Liver (tissue), 8 donors: ENCODE measurements at regions not wholly inside any gene's neighbourhood (a gene's known extent, or its start where the extent isn't known, plus 50 kb on each side); places are given as distances from the start of the nearest gene placed in this dataset.

Experiments used
- DNase-seq: peaks from one replicate; pipeline ENCODE4 v3.0.0-alpha.2; 2017; ENCODE audit warnings: low spot score
- H3K27ac ChIP-seq, 2 donors: one replicate each; pipeline ENCODE4 v1.7.0; 2013; ENCODE audit warnings: inconsistent platforms in 2 of 2, low read length in 2 of 2, control low read depth in 1 of 2, low read depth in 1 of 2, mild to moderate bottlenecking in 1 of 2
- H3K27me3 ChIP-seq, 4 donors: one replicate each; pipeline versions ENCODE4 v1.6.1 to v1.7.0; 2013; ENCODE audit warnings: low read length in 3 of 4, inconsistent platforms in 1 of 4, mild to moderate bottlenecking in 1 of 4, moderate library complexity in 1 of 4; ENCODE audit not compliant: control insufficient read depth in 4 of 4, insufficient read depth in 4 of 4
- H3K36me3 ChIP-seq, 4 donors: one replicate each; pipeline versions ENCODE4 v1.6.1 to v1.7.0; 2013; ENCODE audit warnings: low read length in 3 of 4, mild to moderate bottlenecking in 3 of 4, low read depth in 1 of 4, moderate library complexity in 1 of 4; ENCODE audit not compliant: control insufficient read depth in 4 of 4, insufficient read depth in 3 of 4
- H3K4me1 ChIP-seq, 4 donors: one replicate each; pipeline versions ENCODE4 v1.6.1 to v1.7.0; 2013; ENCODE audit warnings: low read length in 3 of 4, mild to moderate bottlenecking in 3 of 4, moderate library complexity in 1 of 4; ENCODE audit not compliant: control insufficient read depth in 4 of 4, insufficient read depth in 4 of 4
- H3K4me3 ChIP-seq, 3 donors: one replicate each; pipeline versions ENCODE4 v1.6.1 to v1.7.0; 2013; ENCODE audit warnings: low read length in 3 of 3, control low read depth in 1 of 3, low read depth in 1 of 3, mild to moderate bottlenecking in 1 of 3
- H3K9ac ChIP-seq, 2 donors: one replicate each; pipeline ENCODE4 v1.7.0; 2013; ENCODE audit warnings: low read length in 2 of 2, mild to moderate bottlenecking in 2 of 2, moderate library complexity in 2 of 2, control low read depth in 1 of 2, low read depth in 1 of 2
- H3K9me3 ChIP-seq, 4 donors: one replicate each; pipeline versions ENCODE4 v1.6.1 to v1.7.0; 2013; ENCODE audit warnings: low read length in 3 of 4; ENCODE audit not compliant: control insufficient read depth in 4 of 4
- ATF3 ChIP-seq: IDR thresholded peaks from 2 replicates; pipeline ENCODE4 v1.6.1; 2016; ENCODE audit warnings: antibody characterized with exemption
- CTCF ChIP-seq: fragments of 150-350 bp; IDR thresholded peaks from 2 replicates; pipeline ENCODE4 v1.5.1; 2017; ENCODE audit warnings: improper control_type of control experiment, low read depth, low read length; ENCODE audit not compliant: missing input control
- EGR1 ChIP-seq, 2 donors: IDR thresholded peaks; 2 replicates each; pipeline ENCODE4 v1.6.1; 2016 to 2018; ENCODE audit warnings: antibody characterized with exemption in 2 of 2, low read depth in 2 of 2
- FOXA1 ChIP-seq: IDR thresholded peaks from 2 replicates; pipeline ENCODE4 v1.6.1; 2016; ENCODE audit warnings: antibody characterized with exemption
- FOXA2 ChIP-seq: IDR thresholded peaks from 2 replicates; pipeline ENCODE4 v1.6.1; 2016; ENCODE audit warnings: antibody characterized with exemption
- GABPA ChIP-seq, 2 donors: IDR thresholded peaks in 1 of 2; conservative IDR thresholded peaks in 1 of 2; 2 replicates each; pipeline ENCODE4 v1.6.1; 2016; ENCODE audit warnings: antibody characterized with exemption in 2 of 2, mild to moderate bottlenecking in 1 of 2, moderate library complexity in 1 of 2
- HNF4A ChIP-seq, 2 donors: conservative IDR thresholded peaks; 2 replicates each; pipeline ENCODE4 v1.6.1; 2016; ENCODE audit warnings: antibody characterized with exemption in 2 of 2, mild to moderate bottlenecking in 2 of 2
- HNF4G ChIP-seq: IDR thresholded peaks from 2 replicates; pipeline ENCODE4 v1.6.1; 2016; ENCODE audit warnings: antibody characterized with exemption
- JUND ChIP-seq, 2 donors: IDR thresholded peaks; 2 replicates each; pipeline ENCODE4 v1.6.1; 2016; ENCODE audit warnings: antibody characterized with exemption in 2 of 2
- MAX ChIP-seq: IDR thresholded peaks from 2 replicates; pipeline ENCODE4 v1.6.1; 2016; ENCODE audit warnings: antibody characterized with exemption
- NR2F2 ChIP-seq: IDR thresholded peaks from 2 replicates; pipeline ENCODE4 v1.6.1; 2016; ENCODE audit warnings: antibody characterized with exemption
- RAD21 ChIP-seq, 2 donors: IDR thresholded peaks; 2 replicates each; pipeline ENCODE4 v1.6.1; 2016; ENCODE audit warnings: antibody characterized with exemption in 2 of 2, mild to moderate bottlenecking in 2 of 2
- REST ChIP-seq: IDR thresholded peaks from 2 replicates; pipeline ENCODE4 v1.6.1; 2016; ENCODE audit warnings: antibody characterized with exemption, mild to moderate bottlenecking
- RXRA ChIP-seq, 2 donors: IDR thresholded peaks; 2 replicates each; pipeline ENCODE4 v1.6.1; 2017 to 2018; ENCODE audit warnings: antibody characterized with exemption in 2 of 2, mild to moderate bottlenecking in 1 of 2
- SP1 ChIP-seq: IDR thresholded peaks from 2 replicates; pipeline ENCODE4 v1.6.1; 2018; ENCODE audit warnings: antibody characterized with exemption, mild to moderate bottlenecking
- TAF1 ChIP-seq: conservative IDR thresholded peaks from 2 replicates; pipeline ENCODE4 v1.6.1; 2016; ENCODE audit warnings: antibody characterized with exemption, mild to moderate bottlenecking
- YY1 ChIP-seq: IDR thresholded peaks from 2 replicates; pipeline ENCODE4 v1.6.1; 2016; ENCODE audit warnings: antibody characterized with exemption, mild to moderate bottlenecking
- ZBTB33 ChIP-seq: IDR thresholded peaks from 2 replicates; pipeline ENCODE4 v1.6.1; 2016; ENCODE audit warnings: antibody characterized with exemption
- WGBS: extraction: QIAGEN DNeasy Blood & Tissue Kit; methylation state at CpG from one replicate; pipeline ENCODE4 v1.1.7; 2013; 5-methylcytosine and 5-hydroxymethylcytosine counted together
- donor health status: healthy.
- donor health status: healthy.
- donor health status: healthy.
- donor health status: healthy.
- donor health status: healthy.

GRCh38 chr12:97754306-97754705 is 291.7 kb downstream of the RMST start:
- no peak for DNase-seq
- H3K27me3 ChIP-seq: no peaks in the 10 kb centered on the region
- no peak for TF ChIP-seq GABPA (IDR thresholded peaks at IDR 0.05 in 1 of 2, conservative IDR thresholded peaks at IDR 0.05 in 1 of 2)
- TF ChIP-seq RXRA (IDR thresholded peaks at IDR 0.05): no peak
- TF ChIP-seq FOXA2: no peak
- no peak for TF ChIP-seq YY1
- no peak for TF ChIP-seq JUND (IDR thresholded peaks at IDR 0.05)
- TF ChIP-seq HNF4A (conservative IDR thresholded peaks at IDR 0.05): no peak
- TF ChIP-seq EGR1 (IDR thresholded peaks at IDR 0.05; ENCODE audit: low read depth in 2 of 2): no peak
- TF ChIP-seq ATF3: no peak
- TF ChIP-seq TAF1: no peak
- TF ChIP-seq HNF4G: no peak
- TF ChIP-seq REST: no peak
- TF ChIP-seq MAX: no peak
- TF ChIP-seq CTCF: no peak
- no peak for TF ChIP-seq ZBTB33
- TF ChIP-seq NR2F2: no peak
- no peak for TF ChIP-seq FOXA1
- no peak overlapping the region for H3K4me3 ChIP-seq
- H3K36me3 ChIP-seq: no peaks in the 10 kb centered on the region
- no peak overlapping the region for H3K9ac ChIP-seq
- no peaks in the 10 kb centered on the region for H3K4me1 ChIP-seq
- H3K9me3 ChIP-seq: peaks cover 0 to 2% (median 0%) of the 10 kb centered on the region in 4 donors
- 76% methylated on average over 3 of the region's 3 CpGs for WGBS
- no peak overlapping the region for H3K27ac ChIP-seq

GRCh38 chr12:97756066-97756666 is 293.6 kb downstream of the RMST start:
- Histone ChIP-seq H3K4me3 (no peak overlapping the region), H3K27ac (no peak overlapping the region), H3K27me3 (no peaks in the 10 kb centered on the region), H3K4me1 (no peaks in the 10 kb centered on the region), H3K9ac (no peak overlapping the region), H3K9me3 (no peaks in the 10 kb centered on the region), H3K36me3 (no peaks in the 10 kb centered on the region)
- 69% methylated on average over 10 of the region's 10 CpGs for whole genome bisulfite sequencing
- TF ChIP-seq GABPA (IDR thresholded peaks at IDR 0.05 in 1 of 2, conservative IDR thresholded peaks at IDR 0.05 in 1 of 2): no peak
- no peak for TF ChIP-seq JUND (IDR thresholded peaks at IDR 0.05)
- no peak for TF ChIP-seq HNF4A (conservative IDR thresholded peaks at IDR 0.05)
- TF ChIP-seq NR2F2: no peak
- TF ChIP-seq ATF3: no peak
- TF ChIP-seq HNF4G: no peak
- TF ChIP-seq REST: no peak
- TF ChIP-seq YY1: no peak
- TF ChIP-seq SP1: no peak
- no peak for TF ChIP-seq RXRA (IDR thresholded peaks at IDR 0.05)
- TF ChIP-seq RAD21 (IDR thresholded peaks at IDR 0.05): no peak
- DNase-seq: no peak
